ENCODE measurements at regions not wholly inside any gene's neighbourhood (a gene's known extent, or its start where the extent isn't known, plus 50 kb on each side); places are given as distances from the start of the nearest gene placed in this dataset.

DNA sequence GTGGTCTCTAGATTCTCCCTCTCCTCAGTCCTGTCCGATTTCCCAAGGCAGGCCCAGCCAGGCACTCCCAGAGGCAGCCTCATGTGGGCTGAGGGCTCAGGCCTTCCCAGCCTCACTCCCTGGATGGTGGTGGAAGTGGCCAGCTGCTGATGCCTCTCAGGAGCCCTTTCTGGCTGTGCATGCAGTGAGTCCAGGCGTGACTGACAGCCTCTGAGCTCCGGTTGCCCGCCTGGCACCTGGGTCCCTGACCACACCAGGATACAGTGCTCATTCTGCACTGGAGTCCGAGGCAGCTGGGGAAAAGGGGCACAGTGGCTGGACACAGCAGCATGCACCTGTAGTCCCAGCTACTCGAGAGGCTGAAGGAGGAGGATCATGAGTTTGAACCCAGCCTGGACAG is 132.6 kb downstream of the CUL2 start:
- ATAC-seq (no peak), DNase-seq (ENCODE audit: low spot score) (no peak), FAIRE-seq (no peak)
- no TSS peak for BruUV-seq (replicated peaks)
- no peaks in the 10 kb centered on the region for H3K9me3 ChIP-seq (ENCODE audit: low read length)
- no peak overlapping the region for H3K4me2 ChIP-seq (ENCODE audit: low read depth, low read length)
- 0 out of 2 replicates have a peak, but pooled peaks cover 8% of the 10 kb centered on the region for H3K4me1 ChIP-seq (ENCODE audit: insufficient read depth, low read length)
- no peak overlapping the region for H2AFZ ChIP-seq (ENCODE audit: low read length)
- no peaks in the 10 kb centered on the region for H3K79me2 ChIP-seq (ENCODE audit: insufficient read depth, low read length)
- no peak overlapping the region for H3K27ac ChIP-seq (ENCODE audit: extremely low read length, insufficient read depth, low read length)
- TF ChIP-seq PHB2 (IDR thresholded peaks at IDR 0.05; ENCODE audit: partially characterized antibody) (no peak), NR2F6 (IDR thresholded peaks at IDR 0.05) (no peak), NR2F6 (CRISPR knock-in tag; IDR thresholded peaks at IDR 0.05) (no peak), ZNF557 (CRISPR knock-in tag; IDR thresholded peaks at IDR 0.05) (no peak), SMAD9 (CRISPR knock-in tag; IDR thresholded peaks at IDR 0.05) (no peak), ZNF629 (CRISPR knock-in tag; conservative IDR thresholded peaks at IDR 0.05) (no peak), HDAC2 (CRISPR knock-in tag; IDR thresholded peaks at IDR 0.05) (no peak), ZBTB38 (CRISPR knock-in tag; IDR thresholded peaks at IDR 0.05) (no peak), ZFAT (CRISPR knock-in tag; conservative IDR thresholded peaks at IDR 0.05) (no peak), ZSCAN9 (CRISPR knock-in tag; IDR thresholded peaks at IDR 0.05; ENCODE audit: borderline replicate concordance) (no peak), ZNF720 (CRISPR knock-in tag; IDR thresholded peaks at IDR 0.05) (no peak), RCOR2 (CRISPR knock-in tag; IDR thresholded peaks at IDR 0.05) (no peak), RAD21 (CRISPR knock-in tag; IDR thresholded peaks at IDR 0.05) (no peak), NR1H2 (CRISPR knock-in tag; IDR thresholded peaks at IDR 0.05; ENCODE audit: borderline replicate concordance, low read depth) (no peak)
- TF ChIP-seq, protein P1, sequence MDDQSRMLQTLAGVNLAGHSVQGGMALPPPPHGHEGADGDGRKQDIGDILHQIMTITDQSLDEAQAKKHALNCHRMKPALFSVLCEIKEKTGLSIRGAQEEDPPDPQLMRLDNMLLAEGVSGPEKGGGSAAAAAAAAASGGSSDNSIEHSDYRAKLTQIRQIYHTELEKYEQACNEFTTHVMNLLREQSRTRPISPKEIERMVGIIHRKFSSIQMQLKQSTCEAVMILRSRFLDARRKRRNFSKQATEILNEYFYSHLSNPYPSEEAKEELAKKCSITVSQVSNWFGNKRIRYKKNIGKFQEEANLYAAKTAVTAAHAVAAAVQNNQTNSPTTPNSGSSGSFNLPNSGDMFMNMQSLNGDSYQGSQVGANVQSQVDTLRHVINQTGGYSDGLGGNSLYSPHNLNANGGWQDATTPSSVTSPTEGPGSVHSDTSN (CRISPR knock-in tag; IDR thresholded peaks at IDR 0.05; ENCODE audit: borderline replicate concordance): no peak
- TF ChIP-seq, protein P2, sequence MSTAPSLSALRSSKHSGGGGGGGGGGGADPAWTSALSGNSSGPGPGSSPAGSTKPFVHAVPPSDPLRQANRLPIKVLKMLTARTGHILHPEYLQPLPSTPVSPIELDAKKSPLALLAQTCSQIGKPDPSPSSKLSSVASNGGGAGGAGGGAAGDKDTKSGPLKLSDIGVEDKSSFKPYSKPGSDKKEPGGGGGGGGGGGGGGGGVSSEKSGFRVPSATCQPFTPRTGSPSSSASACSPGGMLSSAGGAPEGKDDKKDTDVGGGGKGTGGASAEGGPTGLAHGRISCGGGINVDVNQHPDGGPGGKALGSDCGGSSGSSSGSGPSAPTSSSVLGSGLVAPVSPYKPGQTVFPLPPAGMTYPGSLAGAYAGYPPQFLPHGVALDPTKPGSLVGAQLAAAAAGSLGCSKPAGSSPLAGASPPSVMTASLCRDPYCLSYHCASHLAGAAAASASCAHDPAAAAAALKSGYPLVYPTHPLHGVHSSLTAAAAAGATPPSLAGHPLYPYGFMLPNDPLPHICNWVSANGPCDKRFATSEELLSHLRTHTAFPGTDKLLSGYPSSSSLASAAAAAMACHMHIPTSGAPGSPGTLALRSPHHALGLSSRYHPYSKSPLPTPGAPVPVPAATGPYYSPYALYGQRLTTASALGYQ (CRISPR knock-in tag; IDR thresholded peaks at IDR 0.05): no peak
- TF ChIP-seq, protein P3, sequence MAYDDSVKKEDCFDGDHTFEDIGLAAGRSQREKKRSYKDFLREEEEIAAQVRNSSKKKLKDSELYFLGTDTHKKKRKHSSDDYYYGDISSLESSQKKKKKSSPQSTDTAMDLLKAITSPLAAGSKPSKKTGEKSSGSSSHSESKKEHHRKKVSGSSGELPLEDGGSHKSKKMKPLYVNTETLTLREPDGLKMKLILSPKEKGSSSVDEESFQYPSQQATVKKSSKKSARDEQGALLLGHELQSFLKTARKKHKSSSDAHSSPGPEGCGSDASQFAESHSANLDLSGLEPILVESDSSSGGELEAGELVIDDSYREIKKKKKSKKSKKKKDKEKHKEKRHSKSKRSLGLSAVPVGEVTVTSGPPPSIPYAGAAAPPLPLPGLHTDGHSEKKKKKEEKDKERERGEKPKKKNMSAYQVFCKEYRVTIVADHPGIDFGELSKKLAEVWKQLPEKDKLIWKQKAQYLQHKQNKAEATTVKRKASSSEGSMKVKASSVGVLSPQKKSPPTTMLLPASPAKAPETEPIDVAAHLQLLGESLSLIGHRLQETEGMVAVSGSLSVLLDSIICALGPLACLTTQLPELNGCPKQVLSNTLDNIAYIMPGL (CRISPR knock-in tag; IDR thresholded peaks at IDR 0.05; ENCODE audit: borderline replicate concordance in 1 of 2, low read depth in 1 of 2): no peak
- TF ChIP-seq, protein P4, sequence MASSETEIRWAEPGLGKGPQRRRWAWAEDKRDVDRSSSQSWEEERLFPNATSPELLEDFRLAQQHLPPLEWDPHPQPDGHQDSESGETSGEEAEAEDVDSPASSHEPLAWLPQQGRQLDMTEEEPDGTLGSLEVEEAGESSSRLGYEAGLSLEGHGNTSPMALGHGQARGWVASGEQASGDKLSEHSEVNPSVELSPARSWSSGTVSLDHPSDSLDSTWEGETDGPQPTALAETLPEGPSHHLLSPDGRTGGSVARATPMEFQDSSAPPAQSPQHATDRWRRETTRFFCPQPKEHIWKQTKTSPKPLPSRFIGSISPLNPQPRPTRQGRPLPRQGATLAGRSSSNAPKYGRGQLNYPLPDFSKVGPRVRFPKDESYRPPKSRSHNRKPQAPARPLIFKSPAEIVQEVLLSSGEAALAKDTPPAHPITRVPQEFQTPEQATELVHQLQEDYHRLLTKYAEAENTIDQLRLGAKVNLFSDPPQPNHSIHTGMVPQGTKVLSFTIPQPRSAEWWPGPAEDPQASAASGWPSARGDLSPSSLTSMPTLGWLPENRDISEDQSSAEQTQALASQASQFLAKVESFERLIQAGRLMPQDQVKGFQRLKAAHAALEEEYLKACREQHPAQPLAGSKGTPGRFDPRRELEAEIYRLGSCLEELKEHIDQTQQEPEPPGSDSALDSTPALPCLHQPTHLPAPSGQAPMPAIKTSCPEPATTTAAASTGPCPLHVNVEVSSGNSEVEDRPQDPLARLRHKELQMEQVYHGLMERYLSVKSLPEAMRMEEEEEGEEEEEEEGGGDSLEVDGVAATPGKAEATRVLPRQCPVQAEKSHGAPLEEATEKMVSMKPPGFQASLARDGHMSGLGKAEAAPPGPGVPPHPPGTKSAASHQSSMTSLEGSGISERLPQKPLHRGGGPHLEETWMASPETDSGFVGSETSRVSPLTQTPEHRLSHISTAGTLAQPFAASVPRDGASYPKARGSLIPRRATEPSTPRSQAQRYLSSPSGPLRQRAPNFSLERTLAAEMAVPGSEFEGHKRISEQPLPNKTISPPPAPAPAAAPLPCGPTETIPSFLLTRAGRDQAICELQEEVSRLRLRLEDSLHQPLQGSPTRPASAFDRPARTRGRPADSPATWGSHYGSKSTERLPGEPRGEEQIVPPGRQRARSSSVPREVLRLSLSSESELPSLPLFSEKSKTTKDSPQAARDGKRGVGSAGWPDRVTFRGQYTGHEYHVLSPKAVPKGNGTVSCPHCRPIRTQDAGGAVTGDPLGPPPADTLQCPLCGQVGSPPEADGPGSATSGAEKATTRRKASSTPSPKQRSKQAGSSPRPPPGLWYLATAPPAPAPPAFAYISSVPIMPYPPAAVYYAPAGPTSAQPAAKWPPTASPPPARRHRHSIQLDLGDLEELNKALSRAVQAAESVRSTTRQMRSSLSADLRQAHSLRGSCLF (CRISPR knock-in tag; IDR thresholded peaks at IDR 0.05; ENCODE audit: borderline replicate concordance): no peak
- no peak overlapping the region for H3K4me3 ChIP-seq (replicated peaks in 1 of 3; ENCODE audit: insufficient read depth in 1 of 3, low read depth in 2 of 3, low read length in 3 of 3)
- 24% methylated on average over 4 of the region's 6 CpGs for WGBS (ENCODE audit: low lambda C conversion rate)
- H3K27me3 ChIP-seq (ENCODE audit: control insufficient read depth in 1 of 2, insufficient read depth in 2 of 2, low read length in 2 of 2): peaks cover 0 to 10% of the 10 kb centered on the region in 2 experiments; a peak in 2 of 5 replicates
- no peaks in the 10 kb centered on the region for H3K36me3 ChIP-seq (replicated peaks in 1 of 2; ENCODE audit: control insufficient read depth in 1 of 2, insufficient read depth in 2 of 2, low read length in 2 of 2)
- intact Hi-C loops (cut with micrococcal nuclease; ENCODE audit: unreplicated experiment): no loop called here
- in situ Hi-C loops (cut with HindIII; ENCODE audit: extremely low pct_ligation_motif_present, low pct_unique_long_range_greater_than_20kb): no loop called here
- H4K20me1 ChIP-seq (ENCODE audit: insufficient read depth, low read length): no peaks in the 10 kb centered on the region
- ChIA-PET CTCF (ENCODE audit: low intra/inter-chr PET ratio, low total read pairs) (no interaction called here), POLR2A (no interaction called here)
- no peak overlapping the region for H3K9ac ChIP-seq (ENCODE audit: insufficient read depth, low read depth, low read length)
